ENCODE measurements at regions not wholly inside any gene's neighbourhood (a gene's known extent, or its start where the extent isn't known, plus 50 kb on each side); places are given as distances from the start of the nearest gene placed in this dataset.

GRCh38 chr5:114822436-114822835 is 347.3 kb downstream of the TRIM36 start:
- no peak for TF ChIP-seq POLR2AphosphoS5 (IDR thresholded peaks at IDR 0.05)
- TF ChIP-seq CTCF (IDR thresholded peaks at IDR 0.05 in 8 of 11, conservative IDR thresholded peaks at IDR 0.05 in 3 of 11): no peak
- TF ChIP-seq POLR2A (IDR thresholded peaks at IDR 0.05): no peak
